Smooth muscle cell (in vitro differentiated cells): ENCODE measurements at regions not wholly inside any gene's neighbourhood (a gene's known extent, or its start where the extent isn't known, plus 50 kb on each side); places are given as distances from the start of the nearest gene placed in this dataset.
"Not testable (repeated sequence)": the region's sequence is repeated elsewhere in the genome, so short reads cannot be mapped to it uniquely, and the experiment has no call there.

Experiments used
- DNase-seq: peaks from one replicate; lab custom pipeline; 2025; ENCODE audit not compliant: unreplicated experiment; lab: John Stamatoyannopoulos, UW
- H2AFZ ChIP-seq: fragments of 200-600 bp; sonication (generic); 2 replicates; pipeline ENCODE4 v1.6.0; 2016; ENCODE audit warnings: antibody characterized with exemption, low read depth, mild to moderate bottlenecking
- H3F3A ChIP-seq: fragments of 200-600 bp; sonication (generic); 2 replicates; pipeline ENCODE4 v1.6.0; 2017; ENCODE audit warnings: antibody characterized with exemption, low read depth
- H3K27ac ChIP-seq: fragments of 200-600 bp; sonication (generic); 2 replicates; pipeline ENCODE4 v1.5.1; 2016; ENCODE audit warnings: low read depth, mild to moderate bottlenecking
- H3K27me3 ChIP-seq: fragments of 200-600 bp; sonication (generic); 2 replicates; pipeline ENCODE4 v1.6.1; 2016; ENCODE audit warnings: low read depth, mild to moderate bottlenecking
- H3K36me3 ChIP-seq: fragments of 200-600 bp; sonication (generic); 2 replicates; pipeline ENCODE4 v1.5.1; 2016; ENCODE audit warnings: low read depth
- H3K4me1 ChIP-seq: fragments of 200-600 bp; sonication (generic); 2 replicates; pipeline ENCODE4 v1.5.1; 2016; ENCODE audit warnings: low read depth
- H3K4me2 ChIP-seq: fragments of 200-600 bp; sonication (generic); 2 replicates; pipeline ENCODE4 v1.6.0; 2016; ENCODE audit warnings: mild to moderate bottlenecking
- H3K4me3 ChIP-seq: fragments of 200-600 bp; sonication (generic); 2 replicates; pipeline ENCODE4 v1.5.1; 2016; ENCODE audit warnings: mild to moderate bottlenecking
- H3K79me2 ChIP-seq: fragments of 200-600 bp; sonication (generic); 2 replicates; pipeline ENCODE4 v1.6.0; 2016; ENCODE audit warnings: low read depth, mild to moderate bottlenecking
- H3K9ac ChIP-seq: fragments of 200-600 bp; sonication (generic); 2 replicates; pipeline ENCODE4 v1.6.0; 2016; ENCODE audit warnings: low read depth
- H3K9me3 ChIP-seq: fragments of 200-600 bp; sonication (generic); replicated peaks from 2 replicates; pipeline ENCODE4 v1.5.1; 2016; ENCODE audit warnings: low read depth
- H4K20me1 ChIP-seq: fragments of 200-600 bp; sonication (generic); 2 replicates; pipeline ENCODE4 v1.6.0; 2016; ENCODE audit warnings: low read depth
- WGBS: methylation state at CpG from one replicate; pipeline ENCODE4 v1.1.7; 2016; ENCODE audit warnings: low lambda C conversion rate; 5-methylcytosine and 5-hydroxymethylcytosine counted together
- TF ChIP-seq, protein P1 (sequence below): fragments of 200-600 bp; sonication (generic); IDR thresholded peaks from 2 replicates; pipeline ENCODE4 v1.5.1; 2017; ENCODE audit warnings: borderline replicate concordance, mild to moderate bottlenecking, antibody characterized with exemption; ENCODE audit not compliant: insufficient read depth, poor library complexity, severe bottlenecking

DNA sequence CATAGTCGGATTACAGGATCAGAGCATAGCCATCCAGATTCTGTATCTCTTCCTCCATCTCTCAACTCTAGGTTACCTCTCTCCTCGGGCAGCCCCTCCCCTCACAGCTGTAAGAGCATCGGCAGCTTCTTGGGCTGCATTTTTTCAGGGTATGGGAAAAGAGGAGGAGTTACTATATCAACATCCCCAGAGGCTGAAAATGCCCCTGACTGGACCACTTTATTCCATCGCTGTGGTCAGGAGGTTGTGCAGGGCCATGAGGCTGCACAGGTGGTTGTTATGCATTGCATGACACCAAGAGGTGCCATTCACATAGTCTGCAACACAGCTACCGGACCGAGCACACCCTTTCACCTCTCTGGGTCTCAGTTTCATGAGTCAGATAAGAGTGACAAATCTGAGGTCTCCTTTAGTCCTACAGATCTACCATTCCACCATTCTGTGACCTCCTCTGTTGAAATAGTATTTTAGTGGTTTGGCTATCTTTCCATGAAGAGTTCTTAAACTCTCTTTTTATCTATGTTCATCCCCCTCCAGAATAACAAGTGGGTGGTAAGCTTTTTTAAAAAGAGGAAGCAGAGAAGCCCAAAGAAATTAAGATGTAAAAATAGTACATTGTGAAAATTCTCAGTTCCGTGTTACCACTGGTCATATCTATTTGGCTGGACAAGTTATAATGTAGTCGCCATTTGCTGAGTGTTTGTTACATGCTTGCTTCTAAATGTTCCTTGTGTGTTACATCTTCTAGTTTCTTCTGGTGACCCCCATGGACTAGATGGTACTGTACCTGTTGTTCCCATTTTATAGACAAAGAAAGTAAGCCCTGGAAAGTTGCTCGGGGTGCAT, 56.6 kb upstream of the SLC1A4 start:
- Histone ChIP-seq H3K27ac (no peak overlapping the region), H3K9me3 (no peaks in the 10 kb centered on the region), H2AFZ (no peak overlapping the region), H3K4me1 (peaks cover 5% of the 10 kb centered on the region), H3K79me2 (no peaks in the 10 kb centered on the region), H3K36me3 (no peaks in the 10 kb centered on the region), H3K27me3 (peaks cover 19% of the 10 kb centered on the region), H3K9ac (no peak overlapping the region), H3K4me3 (no peak overlapping the region), H3K4me2 (no peak overlapping the region), H4K20me1 (no peaks in the 10 kb centered on the region), H3F3A (no peaks in the 10 kb centered on the region)
- TF ChIP-seq, protein P1, sequence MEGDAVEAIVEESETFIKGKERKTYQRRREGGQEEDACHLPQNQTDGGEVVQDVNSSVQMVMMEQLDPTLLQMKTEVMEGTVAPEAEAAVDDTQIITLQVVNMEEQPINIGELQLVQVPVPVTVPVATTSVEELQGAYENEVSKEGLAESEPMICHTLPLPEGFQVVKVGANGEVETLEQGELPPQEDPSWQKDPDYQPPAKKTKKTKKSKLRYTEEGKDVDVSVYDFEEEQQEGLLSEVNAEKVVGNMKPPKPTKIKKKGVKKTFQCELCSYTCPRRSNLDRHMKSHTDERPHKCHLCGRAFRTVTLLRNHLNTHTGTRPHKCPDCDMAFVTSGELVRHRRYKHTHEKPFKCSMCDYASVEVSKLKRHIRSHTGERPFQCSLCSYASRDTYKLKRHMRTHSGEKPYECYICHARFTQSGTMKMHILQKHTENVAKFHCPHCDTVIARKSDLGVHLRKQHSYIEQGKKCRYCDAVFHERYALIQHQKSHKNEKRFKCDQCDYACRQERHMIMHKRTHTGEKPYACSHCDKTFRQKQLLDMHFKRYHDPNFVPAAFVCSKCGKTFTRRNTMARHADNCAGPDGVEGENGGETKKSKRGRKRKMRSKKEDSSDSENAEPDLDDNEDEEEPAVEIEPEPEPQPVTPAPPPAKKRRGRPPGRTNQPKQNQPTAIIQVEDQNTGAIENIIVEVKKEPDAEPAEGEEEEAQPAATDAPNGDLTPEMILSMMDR, result no peak
- no peak for DNase-seq
- 91% methylated on average over 9 of the region's 9 CpGs for WGBS

DNA sequence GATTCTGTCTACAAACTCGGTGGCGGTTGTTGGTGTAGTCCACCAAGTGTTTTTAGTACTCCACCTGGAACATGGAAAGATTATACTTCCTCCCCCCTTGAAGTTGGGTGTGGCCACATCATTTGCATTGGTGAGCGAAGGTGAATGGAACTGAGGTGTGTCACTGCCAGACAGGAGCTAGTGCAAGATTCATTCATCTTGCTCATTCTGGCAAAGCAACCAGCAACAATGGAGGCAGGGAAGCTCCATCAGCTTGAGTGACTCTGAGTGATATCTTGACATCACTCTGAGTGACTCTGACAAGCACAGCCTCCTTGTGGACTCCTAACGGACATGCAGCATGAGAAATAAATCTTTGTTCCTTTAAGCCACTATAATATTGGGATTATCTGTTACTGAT, 54.7 kb upstream of the SLC1A4 start:
- Histone ChIP-seq H4K20me1 (no peaks in the 10 kb centered on the region), H3K79me2 (no peaks in the 10 kb centered on the region), H3K9ac (no peak overlapping the region), H3K4me1 (peaks cover 5% of the 10 kb centered on the region), H3K9me3 (no peaks in the 10 kb centered on the region), H3F3A (no peaks in the 10 kb centered on the region), H2AFZ (no peak overlapping the region), H3K36me3 (no peaks in the 10 kb centered on the region), H3K27me3 (peaks cover 19% of the 10 kb centered on the region), H3K4me3 (no peak overlapping the region), H3K4me2 (no peak overlapping the region), H3K27ac (no peak overlapping the region)
- 91% methylated on average over 4 of the region's 4 CpGs for WGBS
- no peak for DNase-seq
- TF ChIP-seq, protein P1, result no peak

DNA sequence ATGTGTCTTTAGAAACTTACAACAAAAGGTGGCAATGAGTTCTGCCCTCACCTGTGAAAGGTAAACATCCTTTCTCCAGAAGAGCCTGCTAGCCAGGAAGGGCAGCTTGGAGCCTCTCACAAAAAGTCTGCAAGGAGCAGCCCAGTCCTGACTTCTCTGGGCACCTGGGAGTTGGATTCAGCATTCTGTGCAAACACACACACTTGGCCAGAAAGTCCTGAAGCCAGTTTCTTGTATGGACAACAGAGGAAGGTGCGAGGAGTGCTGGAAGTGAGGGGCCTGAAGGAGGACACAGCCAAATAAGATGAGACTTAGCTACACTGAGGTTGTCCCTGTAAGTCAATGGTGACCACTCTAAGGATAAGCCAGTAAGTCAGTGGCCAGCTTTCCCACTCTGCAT, 52.4 kb upstream of the SLC1A4 start:
- Histone ChIP-seq H4K20me1 (no peaks in the 10 kb centered on the region), H3K4me2 (no peak overlapping the region), H3K4me3 (no peak overlapping the region), H3K36me3 (no peaks in the 10 kb centered on the region), H3K9me3 (no peaks in the 10 kb centered on the region), H3K27ac (no peak overlapping the region), H2AFZ (no peak overlapping the region), H3K4me1 (peaks cover 5% of the 10 kb centered on the region), H3K79me2 (no peaks in the 10 kb centered on the region), H3F3A (no peaks in the 10 kb centered on the region), H3K9ac (no peak overlapping the region), H3K27me3 (peaks cover 4% of the 10 kb centered on the region)
- TF ChIP-seq, protein P1, result no peak
- no peak for DNase-seq
- WGBS, result 100% methylated on average over 1 of the region's 1 CpG

DNA sequence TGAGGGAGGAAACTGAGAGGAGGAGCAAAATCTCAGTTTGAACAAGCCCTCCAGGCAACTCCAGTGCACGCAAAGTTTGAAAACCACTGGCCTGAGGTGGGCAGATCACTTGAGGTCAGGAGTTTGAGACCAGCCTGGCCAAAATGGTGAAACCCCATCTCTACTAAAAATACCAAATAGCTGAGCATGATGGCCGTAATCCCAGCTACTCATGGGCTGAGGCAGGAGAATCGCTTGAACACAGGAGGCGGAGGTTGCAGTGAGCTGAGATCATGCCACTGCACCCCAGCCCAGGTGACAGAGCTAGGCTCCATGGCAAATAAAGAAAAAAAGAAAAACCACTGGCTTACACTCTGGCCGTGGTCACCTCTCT, 51.9 kb upstream of the SLC1A4 start:
- not testable (repeated sequence) for H3K4me3 ChIP-seq, H2AFZ ChIP-seq, H3K9me3 ChIP-seq, H4K20me1 ChIP-seq, H3K27me3 ChIP-seq, H3K9ac ChIP-seq, H3K4me2 ChIP-seq, H3F3A ChIP-seq, DNase-seq, H3K36me3 ChIP-seq, H3K79me2 ChIP-seq, H3K27ac ChIP-seq, H3K4me1 ChIP-seq
- 92% methylated on average over 5 of the region's 5 CpGs for WGBS
